Astrocyte (in vitro differentiated cells and primary cell): ENCODE measurements at regions not wholly inside any gene's neighbourhood (a gene's known extent, or its start where the extent isn't known, plus 50 kb on each side); places are given as distances from the start of the nearest gene placed in this dataset.
A peak's percentile ranks its signal among the peaks of the same experiment; 100 is the strongest.

ENCODE experiments used
- DNase-seq: peaks from one replicate; pipeline ENCODE4 v3.0.0-alpha.2; 2010; ENCODE audit warnings: low read depth
- FAIRE-seq: peaks from 2 replicates; lab custom pipeline; 2011; peaks lifted over from hg19 to GRCh38; lab: Jason Lieb, UNC
- H2AFZ ChIP-seq: 2 replicates; pipeline ENCODE4 v1.6.0; 2012; ENCODE audit warnings: low read depth, low read length, inconsistent platforms
- H3K27ac ChIP-seq: 2 replicates; pipeline ENCODE4 v1.5.1; 2011; ENCODE audit warnings: low read depth, low read length, inconsistent platforms
- H3K27me3 ChIP-seq: 2 replicates; pipeline ENCODE4 v1.6.0; 2011; ENCODE audit warnings: low read length, inconsistent platforms; ENCODE audit not compliant: insufficient read depth
- H3K36me3 ChIP-seq: 2 replicates; pipeline ENCODE4 v1.5.1; 2011; ENCODE audit warnings: low read length, inconsistent platforms; ENCODE audit not compliant: insufficient read depth
- H3K4me1 ChIP-seq: 2 replicates; pipeline ENCODE4 v1.5.1; 2011; ENCODE audit warnings: low read length, inconsistent platforms; ENCODE audit not compliant: insufficient read depth
- H3K4me2 ChIP-seq: 2 replicates; pipeline ENCODE4 v1.6.0; 2012; ENCODE audit warnings: low read length, inconsistent platforms
- H3K4me3 ChIP-seq: 2 replicates; pipeline ENCODE4 v1.5.1; 2011; ENCODE audit warnings: low read depth, mild to moderate bottlenecking, low read length, inconsistent platforms; ENCODE audit not compliant: insufficient read depth
- H3K79me2 ChIP-seq: 2 replicates; pipeline ENCODE4 v1.6.0; 2012; ENCODE audit warnings: mild to moderate bottlenecking, low read length, inconsistent platforms; ENCODE audit not compliant: insufficient read depth
- H3K9ac ChIP-seq: 2 replicates; pipeline ENCODE4 v1.6.0; 2012; ENCODE audit warnings: mild to moderate bottlenecking, low read length, inconsistent platforms
- H3K9me3 ChIP-seq: 2 replicates; pipeline ENCODE4 v1.5.1; 2012; ENCODE audit warnings: low read depth, mild to moderate bottlenecking, low read length, inconsistent platforms; ENCODE audit not compliant: insufficient read depth
- H4K20me1 ChIP-seq: 2 replicates; pipeline ENCODE4 v1.6.0; 2012; ENCODE audit warnings: low read length, inconsistent platforms; ENCODE audit not compliant: insufficient read depth
- H3K27ac Mint-ChIP-seq: one replicate; pipeline ENCODE4 v1.8.0; 2021; ENCODE audit warnings: mild to moderate bottlenecking, mixed read lengths; ENCODE audit not compliant: unreplicated experiment
- H3K27me3 Mint-ChIP-seq: one replicate; pipeline ENCODE4 v1.8.0; 2021; ENCODE audit warnings: low read depth, mixed read lengths; ENCODE audit not compliant: unreplicated experiment
- H3K36me3 Mint-ChIP-seq: one replicate; pipeline ENCODE4 v1.8.0; 2021; ENCODE audit warnings: low read depth, mixed read lengths; ENCODE audit not compliant: unreplicated experiment
- H3K4me1 Mint-ChIP-seq: one replicate; pipeline ENCODE4 v1.8.0; 2021; ENCODE audit warnings: low read depth, mixed read lengths; ENCODE audit not compliant: unreplicated experiment
- H3K4me3 Mint-ChIP-seq: one replicate; pipeline ENCODE4 v1.8.0; 2021; ENCODE audit warnings: mild to moderate bottlenecking, moderate library complexity, mixed read lengths; ENCODE audit not compliant: unreplicated experiment
- H3K9me3 Mint-ChIP-seq: one replicate; pipeline ENCODE4 v1.8.0; 2021; ENCODE audit warnings: mild to moderate bottlenecking, mixed read lengths; ENCODE audit not compliant: unreplicated experiment
- CTCF ChIP-seq: IDR thresholded peaks from 2 replicates; pipeline ENCODE4 v1.5.1; 2011; ENCODE audit warnings: low read depth, mild to moderate bottlenecking, inconsistent platforms, low read length, moderate library complexity; ENCODE audit not compliant: insufficient read depth
- EZH2 ChIP-seq: IDR thresholded peaks from 2 replicates; pipeline ENCODE4 v1.6.1; 2012; ENCODE audit warnings: mild to moderate bottlenecking, low read length, inconsistent platforms; ENCODE audit not compliant: insufficient read depth

- no peak for TF ChIP-seq CTCF
- no peak for TF ChIP-seq EZH2
- Histone ChIP-seq H3K4me2 (no peak overlapping the region), H2AFZ (no peak overlapping the region), H3K79me2 (peaks cover 10% of the 10 kb centered on the region), H3K4me1 (peaks cover 27% of the 10 kb centered on the region), H4K20me1 (no peaks in the 10 kb centered on the region), H3K27me3 (no peaks in the 10 kb centered on the region), H3K36me3 (peaks cover 4% of the 10 kb centered on the region), H3K4me3 (no peak overlapping the region), H3K27ac (no peak overlapping the region), H3K9ac (no peak overlapping the region), H3K9me3 (peaks cover 8% of the 10 kb centered on the region)
- DNase-seq (no peak), FAIRE-seq (no peak)
- H3K9me3 Mint-ChIP-seq = peaks cover 9% of the 10 kb centered on the region
- H3K4me3 Mint-ChIP-seq = no peak overlapping the region
- peaks cover 25% of the 10 kb centered on the region for H3K4me1 Mint-ChIP-seq
- H3K36me3 Mint-ChIP-seq = peaks cover 37% of the 10 kb centered on the region
- H3K27me3 Mint-ChIP-seq = no peaks in the 10 kb centered on the region
- peak overlapping the region; percentile 81 for H3K27ac Mint-ChIP-seq
These were observed 294.4 kb downstream of the SOX9 start for GRCh38 chr17:72414967-72415853.

- Mint-ChIP-seq H3K9me3 (peaks cover 9% of the 10 kb centered on the region), H3K4me3 (no peak overlapping the region), H3K36me3 (peaks cover 37% of the 10 kb centered on the region), H3K4me1 (peaks cover 24% of the 10 kb centered on the region), H3K27me3 (no peaks in the 10 kb centered on the region), H3K27ac (peak overlapping the region; percentile 80)
- Histone ChIP-seq H3K36me3 (peaks cover 4% of the 10 kb centered on the region), H3K4me2 (peak overlapping the region; percentile 65), H3K4me1 (peaks cover 35% of the 10 kb centered on the region), H3K79me2 (peaks cover 10% of the 10 kb centered on the region), H3K9me3 (peaks cover 8% of the 10 kb centered on the region), H3K27ac (no peak overlapping the region), H3K4me3 (no peak overlapping the region), H4K20me1 (no peaks in the 10 kb centered on the region), H3K9ac (peak overlapping the region; percentile 16), H2AFZ (no peak overlapping the region), H3K27me3 (no peaks in the 10 kb centered on the region)
- FAIRE-seq = no peak
- peak; percentile 34 for DNase-seq
- TF ChIP-seq CTCF (no peak), EZH2 (no peak)
These were observed 295.3 kb downstream of the SOX9 start for GRCh38 chr17:72416054-72416675.
